ENCODE measurements at regions not wholly inside any gene's neighbourhood (a gene's known extent, or its start where the extent isn't known, plus 50 kb on each side); places are given as distances from the start of the nearest gene placed in this dataset.

DNA sequence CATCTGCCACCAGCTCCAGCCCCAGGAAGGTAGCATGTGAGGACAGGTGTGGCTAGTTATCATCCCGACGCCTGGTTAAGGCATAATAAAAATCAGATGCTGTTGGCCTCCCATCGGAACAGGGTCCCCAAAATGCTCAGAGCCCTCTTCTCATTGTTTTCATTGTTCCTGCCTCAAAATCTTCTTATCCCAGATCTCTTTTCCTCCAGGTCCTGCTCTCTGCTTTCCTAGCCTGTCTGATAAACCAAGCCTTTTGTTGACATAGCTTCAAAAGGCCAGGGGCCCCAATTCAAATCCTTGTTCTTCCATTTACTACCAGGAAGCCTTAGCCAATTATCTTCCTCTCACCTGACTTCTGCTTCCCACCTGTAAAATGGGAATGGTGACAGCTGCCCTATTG lies 130.1 kb upstream of the ADRA1B start:
- TF ChIP-seq, protein P1, sequence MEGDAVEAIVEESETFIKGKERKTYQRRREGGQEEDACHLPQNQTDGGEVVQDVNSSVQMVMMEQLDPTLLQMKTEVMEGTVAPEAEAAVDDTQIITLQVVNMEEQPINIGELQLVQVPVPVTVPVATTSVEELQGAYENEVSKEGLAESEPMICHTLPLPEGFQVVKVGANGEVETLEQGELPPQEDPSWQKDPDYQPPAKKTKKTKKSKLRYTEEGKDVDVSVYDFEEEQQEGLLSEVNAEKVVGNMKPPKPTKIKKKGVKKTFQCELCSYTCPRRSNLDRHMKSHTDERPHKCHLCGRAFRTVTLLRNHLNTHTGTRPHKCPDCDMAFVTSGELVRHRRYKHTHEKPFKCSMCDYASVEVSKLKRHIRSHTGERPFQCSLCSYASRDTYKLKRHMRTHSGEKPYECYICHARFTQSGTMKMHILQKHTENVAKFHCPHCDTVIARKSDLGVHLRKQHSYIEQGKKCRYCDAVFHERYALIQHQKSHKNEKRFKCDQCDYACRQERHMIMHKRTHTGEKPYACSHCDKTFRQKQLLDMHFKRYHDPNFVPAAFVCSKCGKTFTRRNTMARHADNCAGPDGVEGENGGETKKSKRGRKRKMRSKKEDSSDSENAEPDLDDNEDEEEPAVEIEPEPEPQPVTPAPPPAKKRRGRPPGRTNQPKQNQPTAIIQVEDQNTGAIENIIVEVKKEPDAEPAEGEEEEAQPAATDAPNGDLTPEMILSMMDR (IDR thresholded peaks at IDR 0.05), result no peak
- TF ChIP-seq POLR2A (IDR thresholded peaks at IDR 0.05), result no peak

Data from gastroesophageal sphincter (tissue), 3 donors.